NCI-H1694 treated with DMSO at 0.1 percent for 48 hours (cell line): ENCODE measurements at regions not wholly inside any gene's neighbourhood (a gene's known extent, or its start where the extent isn't known, plus 50 kb on each side); places are given as distances from the start of the nearest gene placed in this dataset.
"Not testable (repeated sequence)": the region's sequence is repeated elsewhere in the genome, so short reads cannot be mapped to it uniquely, and the experiment has no call there.

ENCODE experiments used
- DNase-seq: peaks from one replicate; lab custom pipeline; 2025; lab: John Stamatoyannopoulos, UW

DNA sequence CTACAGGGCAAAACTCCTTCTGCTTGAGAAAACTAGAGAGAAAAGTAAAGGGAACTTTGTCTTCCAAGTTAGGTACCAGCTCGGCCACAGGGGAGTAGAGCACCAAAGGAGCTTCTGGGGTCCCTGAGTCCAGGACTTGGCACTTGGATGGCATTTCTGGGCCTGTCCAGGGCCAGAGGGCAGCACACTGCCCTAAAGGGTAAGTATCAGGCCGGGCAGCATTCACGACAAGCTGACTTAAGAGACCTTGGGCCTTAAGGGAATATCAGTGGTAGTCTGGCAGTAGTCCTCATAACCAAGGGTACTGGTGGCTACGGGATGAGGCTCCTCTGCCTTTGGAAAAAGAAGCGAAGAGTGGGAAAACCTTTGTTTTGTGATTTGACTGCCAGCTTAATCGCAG is 632.7 kb downstream of the KLHL13 start:
- DNase-seq, result no peak

GRCh38 chrX:117458243-117458968 is 658.2 kb downstream of the KLHL13 start:
- no peak for DNase-seq

GRCh38 chrX:117455787-117456186 is 660.8 kb downstream of the KLHL13 start:
- DNase-seq, result no peak

DNA sequence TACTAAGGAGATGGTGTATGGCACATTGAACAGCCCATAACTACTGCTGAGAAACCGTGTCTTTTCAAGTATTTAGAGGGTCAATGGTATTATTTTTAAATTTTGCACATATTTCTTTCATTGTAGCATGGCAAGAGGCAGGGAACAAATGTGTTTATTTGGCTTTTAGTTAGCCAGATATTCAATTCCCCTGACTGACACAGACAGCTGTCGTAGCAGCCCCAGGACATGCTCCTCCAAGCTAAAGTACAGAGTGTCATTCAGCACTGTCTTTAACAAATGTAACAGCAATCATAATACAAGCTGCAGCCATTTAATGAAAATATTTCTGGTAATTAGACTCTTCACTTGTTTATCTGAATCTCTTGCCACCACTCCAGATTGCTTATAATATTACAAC is 687.1 kb downstream of the KLHL13 start:
- DNase-seq, result no peak

GRCh38 chrX:117407449-117408150 is 709.0 kb downstream of the KLHL13 start:
- DNase-seq, result no peak

- DNase-seq, result no peak
Observed at GRCh38 chrX:117400839-117401238, 715.8 kb downstream of the KLHL13 start.

- no peak for DNase-seq
Observed at GRCh38 chrX:117400005-117400404, 716.6 kb downstream of the KLHL13 start.

GRCh38 chrX:117397844-117398243 is 718.8 kb downstream of the KLHL13 start:
- DNase-seq, result no peak

DNA sequence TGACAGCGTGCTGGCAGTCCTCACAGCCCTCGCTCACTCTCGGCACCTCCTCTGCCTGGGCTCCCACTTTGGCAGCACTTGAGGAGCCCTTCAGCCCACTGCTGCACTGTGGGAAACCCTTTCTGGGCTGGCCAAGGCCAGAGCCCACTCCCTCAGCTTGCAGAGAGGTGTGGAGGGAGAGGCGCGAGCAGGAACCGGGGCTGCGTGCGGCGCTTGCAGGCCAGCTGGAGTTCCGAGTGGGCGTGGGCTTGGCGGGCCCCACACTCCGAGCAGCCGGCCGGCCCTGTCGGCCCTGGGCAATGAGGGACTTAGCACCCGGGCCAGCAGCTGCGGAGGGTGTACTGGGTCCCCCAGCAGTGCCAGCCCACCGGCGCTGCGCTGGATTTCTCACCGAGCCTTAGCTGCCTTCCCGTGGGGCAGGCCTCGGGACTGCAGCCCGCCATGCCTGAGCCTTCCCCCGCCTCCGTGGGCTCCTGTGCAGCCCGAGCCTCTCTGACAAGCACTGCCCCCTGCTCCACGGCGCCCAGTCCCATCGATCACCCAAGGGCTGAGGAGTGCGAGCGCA is 722.0 kb downstream of the KLHL13 start:
- not testable (repeated sequence) for DNase-seq

DNA sequence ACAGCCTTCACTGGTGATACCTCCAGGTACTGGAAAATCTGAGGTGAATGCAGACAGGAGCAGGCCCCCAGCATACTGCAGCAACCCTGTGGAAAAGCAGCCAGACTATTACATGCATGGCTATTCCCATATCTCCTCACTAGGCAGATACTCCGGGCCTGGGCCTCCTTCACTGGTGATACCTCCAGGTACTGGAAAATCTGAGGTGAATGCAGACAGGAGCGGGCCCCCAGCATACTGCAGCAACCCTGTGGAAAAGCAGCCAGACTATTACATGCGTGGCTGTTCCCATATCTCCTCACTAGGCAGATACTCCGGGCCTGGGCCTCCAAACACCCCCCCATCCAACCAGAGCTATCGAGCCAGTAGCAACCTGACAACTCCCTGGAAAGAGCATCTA is 724.2 kb downstream of the KLHL13 start:
- DNase-seq, result not testable (repeated sequence)

- no peak for DNase-seq
Observed at GRCh38 chrX:117376460-117376859, 740.1 kb downstream of the KLHL13 start.

GRCh38 chrX:117335209-117335608 is 781.4 kb downstream of the KLHL13 start:
- DNase-seq, result no peak

DNA sequence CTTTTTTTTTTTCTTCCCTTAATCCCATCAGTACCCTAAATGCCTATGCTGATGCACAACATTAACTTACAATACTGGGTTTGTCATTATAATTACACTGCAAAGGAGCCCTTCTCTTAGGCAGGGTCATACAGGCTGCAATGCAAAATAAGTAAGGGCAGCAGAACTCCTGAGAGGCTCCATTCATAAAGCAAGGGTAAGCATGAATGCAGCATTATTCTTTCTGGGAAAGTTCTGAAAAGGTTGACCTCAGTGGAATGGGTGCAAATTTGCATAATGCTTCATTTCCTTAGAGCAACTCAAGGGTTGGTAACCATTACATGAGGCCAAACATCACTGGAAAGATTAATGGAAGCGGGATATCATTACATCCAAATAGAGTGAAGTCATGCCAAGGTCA is 789.2 kb downstream of the KLHL13 start:
- no peak for DNase-seq

DNA sequence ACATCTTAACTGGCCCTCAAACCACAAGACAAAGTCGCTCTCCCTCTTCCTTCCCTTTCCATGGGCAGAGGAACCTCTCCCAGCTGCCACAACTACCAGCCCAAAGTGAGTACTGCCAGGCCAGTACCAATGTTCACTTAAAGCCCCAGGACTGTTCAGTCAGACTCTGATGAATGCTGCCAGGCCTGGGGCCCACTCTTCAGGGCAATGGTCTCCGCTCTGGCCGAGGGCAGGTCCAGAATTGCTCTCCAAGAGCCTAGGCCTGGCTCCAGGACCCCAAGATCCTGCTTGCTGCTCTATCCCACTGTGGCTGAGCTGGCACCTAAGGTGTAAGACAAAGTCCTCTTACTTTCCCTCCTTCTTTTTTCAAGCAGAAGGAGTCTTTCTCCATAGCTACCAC is 790.9 kb downstream of the KLHL13 start:
- DNase-seq, result no peak

- DNase-seq, result no peak
Observed at GRCh38 chrX:117305168-117305766, 811.3 kb downstream of the KLHL13 start.

DNA sequence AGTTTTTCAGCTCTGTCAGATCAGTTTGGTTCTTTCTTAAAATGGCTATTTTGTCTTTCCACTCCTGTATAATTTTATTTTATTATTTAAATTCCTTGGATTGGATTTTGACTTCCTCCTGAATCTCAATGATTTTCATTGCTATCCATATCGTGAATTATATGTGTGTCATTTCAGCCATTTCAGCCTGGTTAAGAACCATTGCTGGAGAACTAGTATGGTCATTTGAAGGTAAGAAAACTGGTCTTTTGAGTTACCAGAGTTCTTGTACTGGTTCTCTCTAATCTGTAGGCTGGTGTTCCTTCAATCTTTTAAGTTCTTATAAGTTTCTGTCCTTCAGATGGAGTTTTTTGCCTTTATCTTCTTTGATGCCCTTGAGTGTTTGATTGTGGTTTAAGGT is 815.5 kb downstream of the KLHL13 start:
- no peak for DNase-seq

DNA sequence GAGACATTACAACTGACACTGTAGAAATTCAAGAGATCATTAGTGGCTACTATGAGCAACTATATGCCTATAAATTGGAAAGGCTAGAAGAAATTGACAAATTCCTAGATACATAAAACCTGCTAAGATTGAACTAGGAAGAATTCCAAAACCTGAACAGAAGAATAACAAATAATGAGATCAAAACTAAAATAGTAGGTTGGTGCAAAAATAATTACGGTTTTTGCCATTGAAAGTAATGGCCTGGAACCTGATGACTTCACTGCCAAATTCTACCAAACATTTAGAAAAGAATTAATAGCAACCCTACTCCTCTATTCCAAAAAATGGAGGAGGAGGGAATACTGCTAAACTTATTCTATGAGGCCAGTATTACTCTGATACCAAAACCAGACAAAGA is 824.9 kb downstream of the KLHL13 start:
- DNase-seq, result no peak

GRCh38 chrX:117274965-117275364 is 812.2 kb upstream of the CT83 start:
- DNase-seq, result no peak
